Breast epithelium (tissue), 3 donors: ENCODE measurements at regions not wholly inside any gene's neighbourhood (a gene's known extent, or its start where the extent isn't known, plus 50 kb on each side); places are given as distances from the start of the nearest gene placed in this dataset.

Source experiments
- POLR2A ChIP-seq: fragments of 450-650 bp; IDR thresholded peaks from one replicate; pipeline ENCODE4 v1.6.1; 2016; ENCODE audit warnings: antibody characterized with exemption, mild to moderate bottlenecking, moderate library complexity
- POLR2AphosphoS5 ChIP-seq, 3 donors: sonication (generic); formaldehyde crosslinking; IDR thresholded peaks; one replicate each; pipeline ENCODE4 v1.6.1; 2017; ENCODE audit warnings: antibody characterized with exemption in 3 of 3
- TF ChIP-seq, protein P1 (sequence below), 3 donors: fragments of 450-650 bp; IDR thresholded peaks; one replicate each; pipeline ENCODE4 v1.5.1; 2016 to 2017; ENCODE audit warnings: antibody characterized with exemption in 3 of 3, mild to moderate bottlenecking in 3 of 3, moderate library complexity in 3 of 3

DNA sequence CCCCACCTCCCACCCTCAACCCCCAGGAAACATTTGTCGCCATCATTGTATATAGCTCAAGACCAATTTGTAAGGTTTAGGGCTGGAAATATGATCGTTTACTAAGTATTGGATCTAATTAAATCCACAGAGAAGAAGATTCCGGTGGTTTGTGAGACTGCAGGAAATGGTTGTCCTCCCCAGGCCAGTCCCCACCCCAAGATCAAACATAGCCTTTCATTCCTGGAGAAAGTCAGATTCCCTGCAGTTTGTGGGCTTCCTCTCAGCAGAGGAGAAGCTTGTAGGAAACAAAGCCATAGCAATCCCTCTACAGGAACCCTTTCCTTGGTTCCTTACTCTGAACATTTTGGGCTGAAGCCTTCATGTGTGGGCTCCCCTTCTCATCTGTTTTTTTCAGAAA is 79.2 kb upstream of the TBCA start:
- TF ChIP-seq POLR2A, result no peak
- TF ChIP-seq, protein P1, sequence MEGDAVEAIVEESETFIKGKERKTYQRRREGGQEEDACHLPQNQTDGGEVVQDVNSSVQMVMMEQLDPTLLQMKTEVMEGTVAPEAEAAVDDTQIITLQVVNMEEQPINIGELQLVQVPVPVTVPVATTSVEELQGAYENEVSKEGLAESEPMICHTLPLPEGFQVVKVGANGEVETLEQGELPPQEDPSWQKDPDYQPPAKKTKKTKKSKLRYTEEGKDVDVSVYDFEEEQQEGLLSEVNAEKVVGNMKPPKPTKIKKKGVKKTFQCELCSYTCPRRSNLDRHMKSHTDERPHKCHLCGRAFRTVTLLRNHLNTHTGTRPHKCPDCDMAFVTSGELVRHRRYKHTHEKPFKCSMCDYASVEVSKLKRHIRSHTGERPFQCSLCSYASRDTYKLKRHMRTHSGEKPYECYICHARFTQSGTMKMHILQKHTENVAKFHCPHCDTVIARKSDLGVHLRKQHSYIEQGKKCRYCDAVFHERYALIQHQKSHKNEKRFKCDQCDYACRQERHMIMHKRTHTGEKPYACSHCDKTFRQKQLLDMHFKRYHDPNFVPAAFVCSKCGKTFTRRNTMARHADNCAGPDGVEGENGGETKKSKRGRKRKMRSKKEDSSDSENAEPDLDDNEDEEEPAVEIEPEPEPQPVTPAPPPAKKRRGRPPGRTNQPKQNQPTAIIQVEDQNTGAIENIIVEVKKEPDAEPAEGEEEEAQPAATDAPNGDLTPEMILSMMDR (IDR thresholded peaks at IDR 0.05), result no peak
- no peak for TF ChIP-seq POLR2AphosphoS5 (IDR thresholded peaks at IDR 0.05)
